Psoas muscle (tissue), 7 donors: ENCODE measurements at regions not wholly inside any gene's neighbourhood (a gene's known extent, or its start where the extent isn't known, plus 50 kb on each side); places are given as distances from the start of the nearest gene placed in this dataset.

Experiments used
- ATAC-seq, 4 donors: fragments of 200-7000 bp; cut with Tn5 transposase; one replicate each; pipeline ENCODE4 v1.9.1; 2020; ENCODE audit warnings: moderate library complexity in 3 of 4, mild to moderate bottlenecking in 2 of 4
- DNase-seq, 2 donors: peaks; one replicate each; pipeline ENCODE4 v3.0.0-alpha.2; 2020
- H3K27ac ChIP-seq: fragments of 200-600 bp; one replicate; pipeline ENCODE4 v1.8.0; 2022
- H3K27me3 ChIP-seq, 3 donors: fragments of 200-600 bp in 1 of 3; one replicate each; pipeline versions ENCODE4 v1.6.1 to v1.8.0; 2013 to 2022; ENCODE audit warnings: low read length in 2 of 3, mild to moderate bottlenecking in 2 of 3, moderate library complexity in 1 of 3; ENCODE audit not compliant: insufficient read depth in 3 of 3
- H3K36me3 ChIP-seq, 2 donors: fragments of 200-600 bp in 1 of 2; one replicate each; pipeline versions ENCODE4 v1.6.1 to v1.8.0; 2013 to 2022; ENCODE audit warnings: low read depth in 1 of 2, mild to moderate bottlenecking in 1 of 2, moderate library complexity in 1 of 2; ENCODE audit not compliant: insufficient read depth in 1 of 2
- H3K4me1 ChIP-seq: fragments of 200-600 bp; one replicate; pipeline ENCODE4 v1.8.0; 2022
- H3K4me3 ChIP-seq: fragments of 200-600 bp; one replicate; pipeline ENCODE4 v1.8.0; 2022; ENCODE audit warnings: mild to moderate bottlenecking
- H3K9me3 ChIP-seq: fragments of 200-600 bp; one replicate; pipeline ENCODE4 v1.8.0; 2022
- WGBS, 3 donors: extraction: QIAGEN DNeasy Blood & Tissue Kit; methylation state at CpG; one replicate each; pipeline versions ENCODE4 v1.1.6 to v1.1.7; 2013; 5-methylcytosine and 5-hydroxymethylcytosine counted together
- intact Hi-C, 2 donors: fragments of 100-400 bp; cut with DNase I; formaldehyde crosslinking; loops; one replicate each; pipeline versions ENCODE4 v1.11.0 to v1.14.2; 2022
- TF ChIP-seq, protein P1 (sequence below): fragments of 200-600 bp; IDR thresholded peaks from one replicate; pipeline ENCODE4 v1.8.0; 2022; ENCODE audit warnings: antibody characterized with exemption
- donor health status: healthy with polysubstance abuse.
- donor health status: DM: no; HTN: no; CAD: no; lungs with moderate emphysema.
- donor health status: Bipolar disorder and iron deficiency.
- donor health status: healthy.
- donor health status: DM: yes; HTN: yes; CAD: no.
- donor health status: DM: no; HTN: no; CAD: no.
- donor health status: DM: yes; HTN: yes; CAD: no.

DNA sequence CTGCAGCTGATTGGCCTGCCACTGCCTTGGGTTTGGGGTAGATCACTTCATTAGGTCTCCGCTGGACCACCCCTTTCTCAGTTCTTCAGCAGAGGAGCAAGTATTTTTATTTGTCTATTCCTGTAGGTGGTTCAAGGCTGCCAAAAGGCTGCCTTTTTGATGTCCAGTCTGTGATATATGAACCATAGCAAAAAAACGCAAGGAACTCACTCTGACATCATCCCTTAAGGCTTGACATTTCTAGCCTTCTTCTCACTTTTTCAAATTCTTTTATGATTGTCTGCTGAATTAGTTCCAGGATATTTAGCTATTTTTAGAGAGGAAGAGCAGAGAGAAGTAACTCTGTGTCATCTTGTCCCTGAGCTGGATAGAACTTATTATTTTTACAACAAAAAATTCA lies 269.2 kb downstream of the BAMBI start:
- Histone ChIP-seq H3K9me3 (peaks cover 12% of the 10 kb centered on the region), H3K4me1 (no peaks in the 10 kb centered on the region), H3K27me3 (peaks cover 0 to 1% (median 0%) of the 10 kb centered on the region in 3 donors), H3K27ac (no peak overlapping the region), H3K4me3 (no peak overlapping the region), H3K36me3 (no peaks in the 10 kb centered on the region)
- intact Hi-C loops = no loop called here
- 56 to 71% (median 62%) methylated on average over 2 of the region's 2 CpGs for WGBS, 3 donors
- no peak for DNase-seq
- TF ChIP-seq, protein P1, sequence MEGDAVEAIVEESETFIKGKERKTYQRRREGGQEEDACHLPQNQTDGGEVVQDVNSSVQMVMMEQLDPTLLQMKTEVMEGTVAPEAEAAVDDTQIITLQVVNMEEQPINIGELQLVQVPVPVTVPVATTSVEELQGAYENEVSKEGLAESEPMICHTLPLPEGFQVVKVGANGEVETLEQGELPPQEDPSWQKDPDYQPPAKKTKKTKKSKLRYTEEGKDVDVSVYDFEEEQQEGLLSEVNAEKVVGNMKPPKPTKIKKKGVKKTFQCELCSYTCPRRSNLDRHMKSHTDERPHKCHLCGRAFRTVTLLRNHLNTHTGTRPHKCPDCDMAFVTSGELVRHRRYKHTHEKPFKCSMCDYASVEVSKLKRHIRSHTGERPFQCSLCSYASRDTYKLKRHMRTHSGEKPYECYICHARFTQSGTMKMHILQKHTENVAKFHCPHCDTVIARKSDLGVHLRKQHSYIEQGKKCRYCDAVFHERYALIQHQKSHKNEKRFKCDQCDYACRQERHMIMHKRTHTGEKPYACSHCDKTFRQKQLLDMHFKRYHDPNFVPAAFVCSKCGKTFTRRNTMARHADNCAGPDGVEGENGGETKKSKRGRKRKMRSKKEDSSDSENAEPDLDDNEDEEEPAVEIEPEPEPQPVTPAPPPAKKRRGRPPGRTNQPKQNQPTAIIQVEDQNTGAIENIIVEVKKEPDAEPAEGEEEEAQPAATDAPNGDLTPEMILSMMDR = no peak
- no peak for ATAC-seq

DNA sequence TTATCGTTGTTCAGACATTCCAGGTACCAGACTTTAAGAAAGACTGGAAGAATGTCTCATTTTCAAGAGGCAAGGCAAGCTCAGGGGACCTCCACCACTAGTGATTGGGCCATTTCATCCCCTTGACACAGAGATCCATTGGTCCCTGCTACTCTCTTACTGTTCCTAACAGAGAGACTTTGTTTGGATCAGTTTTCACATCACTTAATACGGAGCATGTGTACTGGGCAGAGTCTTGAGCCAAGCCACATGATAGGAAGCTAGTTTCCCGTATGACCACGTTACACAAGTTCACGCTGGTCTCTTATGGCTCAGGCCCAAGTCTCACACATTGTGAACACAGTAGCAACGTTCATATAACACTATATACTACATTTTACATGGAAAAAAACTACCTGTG lies 269.9 kb downstream of the BAMBI start:
- no peak overlapping the region for H3K4me3 ChIP-seq
- peaks cover 12% of the 10 kb centered on the region for H3K9me3 ChIP-seq
- intact Hi-C loops = no loop called here
- 15 to 27% (median 21%) methylated on average over 6 of the region's 6 CpGs for WGBS, 3 donors
- H3K27me3 ChIP-seq = peaks cover 0 to 1% (median 0%) of the 10 kb centered on the region in 3 donors
- no peaks in the 10 kb centered on the region for H3K4me1 ChIP-seq
- no peaks in the 10 kb centered on the region for H3K36me3 ChIP-seq
- TF ChIP-seq, protein P1 = no peak
- no peak overlapping the region for H3K27ac ChIP-seq
- ATAC-seq = peak in 3 of 4 donors; percentile 43 to 54 (median 49)
- DNase-seq = no peak

DNA sequence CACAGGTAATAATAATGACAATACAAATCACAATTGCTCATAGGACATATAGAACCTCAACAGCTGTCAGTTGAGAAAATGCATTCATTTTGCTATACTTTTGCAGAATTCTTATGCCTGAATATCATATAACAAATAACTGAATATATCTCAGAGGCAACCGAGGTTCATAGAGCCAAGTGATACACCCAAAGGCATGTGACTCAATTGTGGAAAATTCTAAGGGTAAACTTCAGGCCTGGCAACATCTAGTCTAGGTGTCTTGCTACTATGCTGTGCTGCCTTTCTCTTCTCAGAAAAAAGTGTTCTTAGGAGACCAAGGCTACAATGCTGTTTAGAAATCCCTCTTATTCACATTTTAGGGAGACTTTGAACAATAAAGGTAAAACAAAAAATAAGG lies 270.7 kb downstream of the BAMBI start:
- intact Hi-C loops = no loop called here
- no peak for ATAC-seq
- no peaks in the 10 kb centered on the region for H3K4me1 ChIP-seq
- no peak overlapping the region for H3K27ac ChIP-seq
- no peak overlapping the region for H3K4me3 ChIP-seq
- no peaks in the 10 kb centered on the region for H3K36me3 ChIP-seq
- DNase-seq = no peak
- TF ChIP-seq, protein P1 = no peak
- H3K27me3 ChIP-seq = peaks cover 0 to 2% (median 1%) of the 10 kb centered on the region in 3 donors
- H3K9me3 ChIP-seq = peaks cover 12% of the 10 kb centered on the region
- WGBS, 3 donors = 53 to 66% (median 64%) methylated on average over 1 of the region's 1 CpG

DNA sequence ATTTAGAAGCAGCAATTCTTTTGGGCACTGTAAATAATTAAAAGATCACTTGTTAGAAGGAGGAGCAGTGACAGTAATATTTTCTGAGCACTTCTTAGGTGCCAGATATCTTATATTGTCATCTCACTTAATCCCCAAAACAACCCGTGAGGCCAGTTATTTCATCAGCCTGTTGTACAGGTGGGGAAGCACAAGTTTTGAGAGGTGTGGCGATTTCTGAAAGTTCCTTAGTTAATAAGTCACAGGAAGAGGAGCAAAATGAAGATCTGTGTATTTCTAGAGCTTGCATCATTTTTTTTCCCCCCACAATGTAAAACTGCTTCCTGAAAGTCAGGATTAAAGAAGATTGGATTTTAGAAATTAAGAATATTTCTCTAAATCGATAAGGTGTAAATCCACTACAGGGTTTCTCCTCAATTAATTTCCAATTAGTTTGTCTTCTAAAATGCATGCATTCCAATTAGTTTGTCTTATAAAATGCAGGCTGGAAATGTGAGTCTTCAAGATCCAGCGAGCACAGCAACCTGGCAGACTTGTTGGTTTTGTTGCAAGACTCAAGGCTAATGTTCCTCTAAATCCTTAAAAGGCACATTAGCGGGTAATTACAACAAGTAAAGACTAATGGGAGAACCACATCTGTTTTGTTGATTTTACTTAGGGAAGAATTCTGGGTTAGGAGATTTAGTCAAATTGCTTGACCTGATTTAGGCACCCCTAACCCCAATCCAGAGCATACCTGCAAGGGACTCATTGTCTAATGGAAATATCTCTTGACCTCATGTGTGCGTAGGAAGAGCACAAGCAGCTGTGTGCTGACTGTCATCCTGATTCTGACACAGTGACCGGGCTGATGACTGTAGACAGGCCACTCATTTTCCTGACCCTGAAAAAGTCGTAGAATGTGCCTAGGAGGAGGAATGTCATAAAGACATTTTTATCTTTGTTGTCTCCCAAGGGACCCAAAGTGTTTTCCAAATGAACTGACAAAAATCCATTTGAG lies 272.0 kb downstream of the BAMBI start:
- H3K27ac ChIP-seq = no peak overlapping the region
- TF ChIP-seq, protein P1 = no peak
- no peaks in the 10 kb centered on the region for H3K36me3 ChIP-seq
- intact Hi-C loops = no loop called here
- H3K27me3 ChIP-seq = peaks cover 0 to 2% (median 1%) of the 10 kb centered on the region in 3 donors
- H3K4me3 ChIP-seq = no peak overlapping the region
- ATAC-seq (no peak), DNase-seq (no peak)
- no peaks in the 10 kb centered on the region for H3K4me1 ChIP-seq
- H3K9me3 ChIP-seq = peaks cover 12% of the 10 kb centered on the region
- 83 to 87% (median 83%) methylated on average over 8 of the region's 8 CpGs for WGBS, 3 donors
